22Rv1 (cell line): ENCODE measurements at regions not wholly inside any gene's neighbourhood (a gene's known extent, or its start where the extent isn't known, plus 50 kb on each side); places are given as distances from the start of the nearest gene placed in this dataset.

Experiments used
- ZFX ChIP-seq: fragments of 450-650 bp; IDR thresholded peaks from 2 replicates; pipeline ENCODE4 v1.6.1; 2017; ENCODE audit warnings: antibody characterized with exemption, borderline replicate concordance
- TF ChIP-seq, protein P1 (sequence below): fragments of 450-650 bp; IDR thresholded peaks from 2 replicates; pipeline ENCODE4 v1.5.1; 2017; ENCODE audit warnings: mild to moderate bottlenecking

DNA sequence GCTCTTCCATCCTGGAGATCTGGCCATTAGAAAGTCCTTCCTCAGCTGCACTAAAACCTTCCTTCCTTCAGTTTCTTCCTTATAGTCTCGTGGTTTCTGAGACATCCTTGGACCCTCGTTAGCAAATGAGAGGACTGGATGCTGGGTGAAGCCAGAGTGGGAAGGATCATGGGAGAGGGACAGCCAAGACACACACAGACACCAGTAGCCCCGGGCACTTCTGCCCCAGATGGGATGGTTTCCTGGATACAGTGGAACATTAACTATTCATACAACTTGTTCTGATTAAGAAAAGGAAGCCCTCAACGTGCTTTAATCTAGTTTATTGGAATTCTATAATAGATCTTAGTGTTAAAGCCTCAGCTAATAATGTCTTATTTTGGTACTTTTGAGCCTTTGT is 125.5 kb downstream of the SEC61B start:
- TF ChIP-seq, protein P1, sequence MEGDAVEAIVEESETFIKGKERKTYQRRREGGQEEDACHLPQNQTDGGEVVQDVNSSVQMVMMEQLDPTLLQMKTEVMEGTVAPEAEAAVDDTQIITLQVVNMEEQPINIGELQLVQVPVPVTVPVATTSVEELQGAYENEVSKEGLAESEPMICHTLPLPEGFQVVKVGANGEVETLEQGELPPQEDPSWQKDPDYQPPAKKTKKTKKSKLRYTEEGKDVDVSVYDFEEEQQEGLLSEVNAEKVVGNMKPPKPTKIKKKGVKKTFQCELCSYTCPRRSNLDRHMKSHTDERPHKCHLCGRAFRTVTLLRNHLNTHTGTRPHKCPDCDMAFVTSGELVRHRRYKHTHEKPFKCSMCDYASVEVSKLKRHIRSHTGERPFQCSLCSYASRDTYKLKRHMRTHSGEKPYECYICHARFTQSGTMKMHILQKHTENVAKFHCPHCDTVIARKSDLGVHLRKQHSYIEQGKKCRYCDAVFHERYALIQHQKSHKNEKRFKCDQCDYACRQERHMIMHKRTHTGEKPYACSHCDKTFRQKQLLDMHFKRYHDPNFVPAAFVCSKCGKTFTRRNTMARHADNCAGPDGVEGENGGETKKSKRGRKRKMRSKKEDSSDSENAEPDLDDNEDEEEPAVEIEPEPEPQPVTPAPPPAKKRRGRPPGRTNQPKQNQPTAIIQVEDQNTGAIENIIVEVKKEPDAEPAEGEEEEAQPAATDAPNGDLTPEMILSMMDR: no peak
- TF ChIP-seq ZFX: no peak
